ENCODE measurements at regions not wholly inside any gene's neighbourhood (a gene's known extent, or its start where the extent isn't known, plus 50 kb on each side); places are given as distances from the start of the nearest gene placed in this dataset.
"Not testable (repeated sequence)": the region's sequence is repeated elsewhere in the genome, so short reads cannot be mapped to it uniquely, and the experiment has no call there.

GRCh38 chr4:123530357-123530756, 133.8 kb downstream of the SPRY1 start:
- POLR2A ChIA-PET, result no interaction called here
- no peak for DNase-seq (ENCODE audit: low read depth)
- Histone ChIP-seq H3K36me3 (ENCODE audit: control insufficient read depth, insufficient read depth, low read length) (no peaks in the 10 kb centered on the region), H3K27me3 (ENCODE audit: control insufficient read depth, insufficient read depth, low read length) (0 out of 2 replicates have a peak, but pooled peaks cover 1% of the 10 kb centered on the region), H3K4me3 (ENCODE audit: low read depth, low read length) (no peak overlapping the region)
- TF ChIP-seq CTCF (IDR thresholded peaks at IDR 0.05; ENCODE audit: insufficient read depth, low read depth, low read length), result no peak
- CTCF ChIA-PET, result no interaction called here

DNA sequence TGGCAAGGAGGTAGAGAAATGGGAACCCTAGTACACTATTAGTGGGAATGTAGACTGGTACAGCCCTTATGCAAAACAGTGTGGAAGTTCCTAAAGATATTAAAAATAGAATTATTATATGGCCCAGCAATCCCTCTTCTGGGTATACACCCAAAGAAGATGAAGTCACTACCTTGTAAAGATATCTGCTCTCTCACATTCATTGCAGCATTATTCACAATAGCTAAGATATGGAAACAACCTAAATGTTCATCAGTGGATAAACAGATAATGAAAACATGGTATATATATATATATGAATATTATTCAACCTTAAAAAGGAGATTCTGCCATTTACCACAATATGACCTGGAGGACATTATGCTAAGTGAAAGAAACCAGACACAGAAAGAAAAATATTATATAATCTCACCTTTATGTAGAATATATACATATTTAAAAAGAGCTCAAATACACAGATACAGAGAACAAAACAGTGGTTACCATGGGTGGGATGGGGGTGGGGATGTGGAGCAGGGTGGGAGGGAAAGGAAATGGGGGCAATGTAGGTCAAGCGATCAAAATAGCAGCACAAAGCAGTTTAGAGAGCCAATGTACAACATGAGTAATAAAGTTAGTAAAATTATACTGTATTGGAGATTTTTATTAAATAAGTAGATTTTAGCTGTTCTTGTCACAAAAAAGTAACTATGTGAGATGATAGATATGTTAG, 138.6 kb downstream of the SPRY1 start:
- no peak for DNase-seq (ENCODE audit: low read depth)
- no peak overlapping the region for H3K4me3 ChIP-seq (ENCODE audit: low read depth, low read length)
- H3K27me3 ChIP-seq (ENCODE audit: control insufficient read depth, insufficient read depth, low read length), result peaks cover 1% of the 10 kb centered on the region; the same call in 1 of the 2 replicates
- no peaks in the 10 kb centered on the region for H3K36me3 ChIP-seq (ENCODE audit: control insufficient read depth, insufficient read depth, low read length)
- TF ChIP-seq CTCF (IDR thresholded peaks at IDR 0.05; ENCODE audit: insufficient read depth, low read depth, low read length), result no peak
- CTCF ChIA-PET, result no interaction called here
- POLR2A ChIA-PET, result no interaction called here

DNA sequence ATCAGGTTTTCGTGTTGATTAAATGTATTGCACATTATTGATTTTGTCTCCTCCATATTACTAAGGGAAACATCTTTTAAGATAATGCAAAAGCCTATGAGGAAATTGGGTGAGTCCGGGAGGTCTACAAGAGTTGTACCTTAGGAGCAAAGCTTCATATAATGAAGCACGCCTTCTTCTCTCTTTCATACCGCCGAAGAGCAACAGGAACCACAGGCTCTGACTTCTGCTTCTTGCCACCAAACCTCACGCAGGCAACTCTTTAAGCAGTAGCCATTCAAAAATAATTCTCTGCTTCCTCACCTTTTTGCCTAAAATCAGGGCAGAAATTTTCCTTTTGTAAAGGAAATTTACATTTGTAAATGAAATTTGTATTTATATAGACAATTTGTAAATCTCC, 139.6 kb downstream of the SPRY1 start:
- ChIA-PET POLR2A (no interaction called here), CTCF (no interaction called here)
- no peak for TF ChIP-seq CTCF (IDR thresholded peaks at IDR 0.05; ENCODE audit: insufficient read depth, low read depth, low read length)
- DNase-seq (ENCODE audit: low read depth), result no peak
- Histone ChIP-seq H3K36me3 (ENCODE audit: control insufficient read depth, insufficient read depth, low read length) (no peaks in the 10 kb centered on the region), H3K27me3 (ENCODE audit: control insufficient read depth, insufficient read depth, low read length) (peaks cover 1% of the 10 kb centered on the region; the same call in 1 of the 2 replicates), H3K4me3 (ENCODE audit: low read depth, low read length) (no peak overlapping the region)

DNA sequence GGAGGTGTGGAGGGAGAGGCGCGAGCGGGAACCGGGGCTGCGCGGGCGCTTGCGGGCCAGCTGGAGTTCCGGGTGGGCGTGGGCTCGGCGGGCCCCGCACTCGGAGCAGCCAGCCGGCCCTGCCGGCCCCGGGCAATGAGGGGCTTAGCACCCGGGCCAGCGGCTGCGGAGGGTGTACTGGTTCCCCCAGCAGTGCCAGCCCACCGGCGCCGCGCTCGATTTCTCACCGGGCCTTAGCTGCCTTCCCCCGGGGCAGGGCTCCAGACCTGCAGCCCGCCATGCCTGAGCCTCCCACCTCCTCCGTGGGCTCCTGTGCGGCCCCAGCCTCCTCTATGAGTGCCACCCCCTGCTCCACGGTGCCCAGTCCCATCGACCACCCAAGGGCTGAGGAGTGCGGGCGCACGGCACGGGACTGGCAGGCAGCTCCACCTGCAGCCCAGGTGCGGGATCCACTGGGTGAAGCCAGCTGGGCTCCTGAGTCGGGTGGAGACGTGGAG, 141.4 kb downstream of the SPRY1 start:
- H3K27me3 ChIP-seq (ENCODE audit: control insufficient read depth, insufficient read depth, low read length); H3K4me3 ChIP-seq (ENCODE audit: low read depth, low read length); POLR2A ChIA-PET; DNase-seq (ENCODE audit: low read depth); H3K36me3 ChIP-seq (ENCODE audit: control insufficient read depth, insufficient read depth, low read length): not testable (repeated sequence)
- CTCF ChIA-PET, result interaction anchor here (0.6 to 1.4 kb wide), 3 partner anchors 12 to 81 kb away, joined by 3 to 5 read pairs (median 4); no protein-coding TSS in a partner anchor

DNA sequence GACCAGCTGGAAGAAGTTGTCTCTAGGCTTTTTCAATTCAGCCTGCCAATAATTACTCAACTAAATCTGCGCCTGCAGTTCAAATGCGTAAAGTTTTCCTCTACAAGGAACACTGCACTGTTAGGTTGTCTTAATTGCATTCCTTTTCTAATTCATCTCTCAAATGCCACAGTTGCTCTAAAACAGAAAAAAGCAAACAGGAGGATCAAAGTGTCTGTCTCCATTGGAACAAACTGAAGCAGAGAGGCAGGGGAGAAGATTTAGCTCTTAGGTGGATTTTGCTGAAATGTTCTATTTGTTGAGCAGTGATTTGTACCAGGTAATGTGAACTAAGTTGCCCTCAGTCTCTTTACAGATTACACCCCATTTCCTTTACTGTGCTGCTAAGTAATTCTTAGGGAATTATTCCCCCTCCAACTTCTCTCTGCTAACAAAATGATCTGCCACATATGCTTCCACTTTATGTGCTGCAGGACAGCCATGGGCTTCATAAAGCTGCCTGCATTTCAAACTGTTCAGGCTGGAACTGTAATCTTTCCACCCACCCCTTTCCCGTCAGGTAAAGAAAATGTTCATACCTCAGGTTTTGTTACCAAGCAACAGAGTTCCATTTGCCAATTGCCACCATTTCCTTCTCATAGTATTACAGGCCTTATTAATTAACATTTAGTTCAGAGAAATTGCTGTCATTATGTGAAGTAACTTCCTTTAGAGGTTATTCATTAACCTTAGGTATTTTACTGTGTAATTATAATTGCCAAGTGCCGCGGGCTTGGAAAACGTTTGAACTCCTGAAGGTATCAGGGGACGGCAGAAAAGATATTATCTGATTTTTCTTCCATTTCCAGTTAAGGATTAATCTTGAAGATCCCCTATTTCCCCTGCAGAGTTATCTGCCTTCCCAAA, 149.3 kb downstream of the SPRY1 start:
- H3K27me3 ChIP-seq (ENCODE audit: control insufficient read depth, insufficient read depth, low read length), result peaks cover 2% of the 10 kb centered on the region; the same call in 1 of the 2 replicates
- no peak for DNase-seq (ENCODE audit: low read depth)
- ChIA-PET CTCF (no interaction called here), POLR2A (interaction anchor here (0.7 kb wide), 1 partner anchor 554 kb away, joined by 8 read pairs; no protein-coding TSS in a partner anchor)
- TF ChIP-seq CTCF (IDR thresholded peaks at IDR 0.05; ENCODE audit: insufficient read depth, low read depth, low read length), result no peak
- H3K4me3 ChIP-seq (ENCODE audit: low read depth, low read length), result no peak overlapping the region
- H3K36me3 ChIP-seq (ENCODE audit: control insufficient read depth, insufficient read depth, low read length), result no peaks in the 10 kb centered on the region
